ENCODE measurements at regions not wholly inside any gene's neighbourhood (a gene's known extent, or its start where the extent isn't known, plus 50 kb on each side); places are given as distances from the start of the nearest gene placed in this dataset.

DNA sequence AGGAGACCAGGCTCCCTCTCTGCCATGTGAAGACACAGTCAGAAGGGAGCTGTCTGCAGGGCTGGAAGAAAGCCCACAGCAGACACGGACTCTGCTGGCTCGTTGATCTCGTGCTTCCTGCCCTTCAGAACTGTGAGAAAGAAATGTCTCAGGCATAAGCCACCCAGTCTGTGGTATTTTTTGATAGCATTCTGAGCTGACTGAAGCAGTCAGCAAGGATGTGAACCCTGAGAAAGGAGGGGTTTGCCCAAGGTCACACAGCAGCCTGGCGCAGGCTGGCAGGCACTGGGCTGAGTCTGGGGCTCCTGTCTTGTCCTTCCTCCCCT lies 255.1 kb upstream of the B3GAT1 start:
- Histone ChIP-seq H3K27me3 (ENCODE audit: low read depth, low read length) (peaks cover 4% of the 10 kb centered on the region; the same call in 1 of the 2 replicates), H4K20me1 (ENCODE audit: insufficient read depth, low read length) (no peaks in the 10 kb centered on the region), H3K9me3 (ENCODE audit: insufficient read depth, low read length) (no peaks in the 10 kb centered on the region), H3K9ac (ENCODE audit: low read length) (no peak overlapping the region), H3K4me1 (ENCODE audit: low read length) (no peaks in the 10 kb centered on the region), H3K4me3 (ENCODE audit: low read length) (no peak overlapping the region), H3K27ac (ENCODE audit: low read length) (no peak overlapping the region), H2AFZ (ENCODE audit: low read depth, low read length) (no peak overlapping the region), H3K36me3 (replicated peaks; ENCODE audit: low read depth, low read length) (no peaks in the 10 kb centered on the region), H3K79me2 (ENCODE audit: low read length) (no peaks in the 10 kb centered on the region), H3K4me2 (ENCODE audit: low read length) (no peak overlapping the region)
- TF ChIP-seq EZH2phosphoT487 (IDR thresholded peaks at IDR 0.05; ENCODE audit: low read depth): no peak
- TF ChIP-seq, protein P1, sequence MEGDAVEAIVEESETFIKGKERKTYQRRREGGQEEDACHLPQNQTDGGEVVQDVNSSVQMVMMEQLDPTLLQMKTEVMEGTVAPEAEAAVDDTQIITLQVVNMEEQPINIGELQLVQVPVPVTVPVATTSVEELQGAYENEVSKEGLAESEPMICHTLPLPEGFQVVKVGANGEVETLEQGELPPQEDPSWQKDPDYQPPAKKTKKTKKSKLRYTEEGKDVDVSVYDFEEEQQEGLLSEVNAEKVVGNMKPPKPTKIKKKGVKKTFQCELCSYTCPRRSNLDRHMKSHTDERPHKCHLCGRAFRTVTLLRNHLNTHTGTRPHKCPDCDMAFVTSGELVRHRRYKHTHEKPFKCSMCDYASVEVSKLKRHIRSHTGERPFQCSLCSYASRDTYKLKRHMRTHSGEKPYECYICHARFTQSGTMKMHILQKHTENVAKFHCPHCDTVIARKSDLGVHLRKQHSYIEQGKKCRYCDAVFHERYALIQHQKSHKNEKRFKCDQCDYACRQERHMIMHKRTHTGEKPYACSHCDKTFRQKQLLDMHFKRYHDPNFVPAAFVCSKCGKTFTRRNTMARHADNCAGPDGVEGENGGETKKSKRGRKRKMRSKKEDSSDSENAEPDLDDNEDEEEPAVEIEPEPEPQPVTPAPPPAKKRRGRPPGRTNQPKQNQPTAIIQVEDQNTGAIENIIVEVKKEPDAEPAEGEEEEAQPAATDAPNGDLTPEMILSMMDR (IDR thresholded peaks at IDR 0.05; ENCODE audit: low read depth, low read length): no peak

DNA sequence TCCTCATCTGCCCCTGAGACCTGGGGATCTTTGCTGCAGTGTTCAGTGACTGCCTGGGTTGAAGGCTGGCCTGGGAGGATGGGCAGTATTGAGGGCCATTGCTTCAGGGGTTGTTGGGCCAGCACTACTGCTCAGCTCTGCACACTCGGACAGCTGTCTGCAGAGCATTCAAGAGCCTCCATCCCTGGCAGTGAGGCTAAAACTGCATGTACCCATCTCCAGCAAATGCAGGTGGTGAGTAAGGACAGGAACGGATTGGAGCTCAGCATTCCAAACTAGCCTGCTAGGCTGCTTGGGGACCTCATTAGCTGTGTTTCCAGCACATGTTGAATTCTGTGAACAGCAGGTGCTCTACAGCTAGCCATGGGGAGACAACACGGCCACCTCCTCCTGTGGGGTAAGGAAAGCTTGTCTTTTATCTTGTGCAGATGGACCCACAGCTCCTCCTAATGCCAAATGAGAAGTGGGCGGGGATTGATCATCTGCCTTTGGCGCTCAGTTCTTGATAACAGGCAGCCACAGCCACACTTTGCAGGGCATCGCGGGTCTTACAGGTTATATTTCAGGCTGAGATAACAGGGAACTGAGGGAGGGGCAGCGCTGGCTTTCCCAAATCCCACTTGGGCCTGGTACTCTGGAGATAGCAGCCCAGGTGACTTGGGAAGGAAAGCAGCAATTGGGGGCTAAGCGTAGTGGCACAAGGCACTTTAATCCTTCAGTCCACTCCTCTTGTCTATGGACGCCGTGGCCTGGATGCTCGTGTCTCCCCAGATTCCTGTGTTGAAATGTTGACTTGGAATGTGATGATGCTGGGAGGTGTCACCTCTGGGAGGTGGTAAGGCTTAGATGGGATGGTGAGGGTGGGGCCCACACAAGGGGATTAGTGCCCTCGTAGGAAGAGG lies 254.5 kb upstream of the B3GAT1 start:
- TF ChIP-seq, protein P1 (IDR thresholded peaks at IDR 0.05; ENCODE audit: low read depth, low read length): no peak
- no peak for TF ChIP-seq EZH2phosphoT487 (IDR thresholded peaks at IDR 0.05; ENCODE audit: low read depth)
- Histone ChIP-seq H3K27me3 (ENCODE audit: low read depth, low read length) (no peaks in the 10 kb centered on the region; the same call in 1 of the 2 replicates), H3K79me2 (ENCODE audit: low read length) (no peaks in the 10 kb centered on the region)

GRCh38 chr11:134665571-134666270 lies 253.7 kb upstream of the B3GAT1 start:
- no peaks in the 10 kb centered on the region; the same call in 1 of the 2 replicates for H3K27me3 ChIP-seq (ENCODE audit: low read depth, low read length)
- H3K36me3 ChIP-seq (replicated peaks; ENCODE audit: low read depth, low read length): no peaks in the 10 kb centered on the region
- no peaks in the 10 kb centered on the region for H3K79me2 ChIP-seq (ENCODE audit: low read length)
- H3K4me1 ChIP-seq (ENCODE audit: low read length): no peaks in the 10 kb centered on the region
- no peaks in the 10 kb centered on the region for H3K9me3 ChIP-seq (ENCODE audit: insufficient read depth, low read length)
- no peak overlapping the region for H3K9ac ChIP-seq (ENCODE audit: low read length)
- H3K4me3 ChIP-seq (ENCODE audit: low read length): no peak overlapping the region
- TF ChIP-seq EZH2phosphoT487 (IDR thresholded peaks at IDR 0.05; ENCODE audit: low read depth): no peak
- TF ChIP-seq, protein P1 (IDR thresholded peaks at IDR 0.05; ENCODE audit: low read depth, low read length): no peak
- no peak overlapping the region for H3K27ac ChIP-seq (ENCODE audit: low read length)
- no peaks in the 10 kb centered on the region for H4K20me1 ChIP-seq (ENCODE audit: insufficient read depth, low read length)
- no peak overlapping the region for H3K4me2 ChIP-seq (ENCODE audit: low read length)
- no peak overlapping the region for H2AFZ ChIP-seq (ENCODE audit: low read depth, low read length)

More for the DNA sequence above, 254.5 kb upstream of the B3GAT1 start:
- H3K27ac ChIP-seq (ENCODE audit: low read length): no peak overlapping the region
- H4K20me1 ChIP-seq (ENCODE audit: insufficient read depth, low read length): no peaks in the 10 kb centered on the region
- H3K9ac ChIP-seq (ENCODE audit: low read length): no peak overlapping the region
- H3K4me1 ChIP-seq (ENCODE audit: low read length): no peaks in the 10 kb centered on the region
- no peaks in the 10 kb centered on the region for H3K36me3 ChIP-seq (replicated peaks; ENCODE audit: low read depth, low read length)
- H3K9me3 ChIP-seq (ENCODE audit: insufficient read depth, low read length): no peaks in the 10 kb centered on the region
- no peak overlapping the region for H2AFZ ChIP-seq (ENCODE audit: low read depth, low read length)
- no peak overlapping the region for H3K4me2 ChIP-seq (ENCODE audit: low read length)
- no peak overlapping the region for H3K4me3 ChIP-seq (ENCODE audit: low read length)

- TF ChIP-seq, protein P1 (IDR thresholded peaks at IDR 0.05; ENCODE audit: low read depth, low read length): no peak
- TF ChIP-seq EZH2phosphoT487 (IDR thresholded peaks at IDR 0.05; ENCODE audit: low read depth): no peak
- H3K79me2 ChIP-seq (ENCODE audit: low read length): no peaks in the 10 kb centered on the region
- H3K9me3 ChIP-seq (ENCODE audit: insufficient read depth, low read length): no peaks in the 10 kb centered on the region
- no peak overlapping the region for H3K4me3 ChIP-seq (ENCODE audit: low read length)
- no peak overlapping the region for H2AFZ ChIP-seq (ENCODE audit: low read depth, low read length)
- no peaks in the 10 kb centered on the region for H3K27me3 ChIP-seq (ENCODE audit: low read depth, low read length)
- no peak overlapping the region for H3K4me2 ChIP-seq (ENCODE audit: low read length)
- no peak overlapping the region for H3K27ac ChIP-seq (ENCODE audit: low read length)
- no peaks in the 10 kb centered on the region for H4K20me1 ChIP-seq (ENCODE audit: insufficient read depth, low read length)
- H3K4me1 ChIP-seq (ENCODE audit: low read length): no peaks in the 10 kb centered on the region
- H3K9ac ChIP-seq (ENCODE audit: low read length): no peak overlapping the region
- no peaks in the 10 kb centered on the region for H3K36me3 ChIP-seq (replicated peaks; ENCODE audit: low read depth, low read length)
Measured at GRCh38 chr11:134665188-134665535, 253.1 kb upstream of the B3GAT1 start.
